NT2/D1 (cell line): ENCODE measurements at regions not wholly inside any gene's neighbourhood (a gene's known extent, or its start where the extent isn't known, plus 50 kb on each side); places are given as distances from the start of the nearest gene placed in this dataset.

Experiments used
- SUZ12 ChIP-seq: IDR thresholded peaks from 2 replicates; pipeline ENCODE4 v1.6.1; 2011; ENCODE audit not compliant: insufficient read length, insufficient read depth; ENCODE audit errors: extremely low read depth
- YY1 ChIP-seq: IDR thresholded peaks from 2 replicates; pipeline ENCODE4 v1.6.1; 2011; ENCODE audit not compliant: insufficient read length, insufficient read depth
- ZNF274 ChIP-seq: IDR thresholded peaks from 2 replicates; pipeline ENCODE4 v1.6.1; 2011; ENCODE audit warnings: mild to moderate bottlenecking, low read depth, low read length

- TF ChIP-seq YY1 (no peak), ZNF274 (no peak), SUZ12 (no peak)
These were observed 286.8 kb upstream of the AUTS2 start for GRCh38 chr7:69311489-69311888.
